H1 (cell line): ENCODE measurements at regions not wholly inside any gene's neighbourhood (a gene's known extent, or its start where the extent isn't known, plus 50 kb on each side); places are given as distances from the start of the nearest gene placed in this dataset.

Source experiments
- BRCA1 ChIP-seq: IDR thresholded peaks from 2 replicates; pipeline ENCODE4 v1.6.1; 2012; ENCODE audit warnings: low read depth, low read length, improper control_type of control experiment
- GABPA ChIP-seq: IDR thresholded peaks from 2 replicates; pipeline ENCODE4 v1.6.1; 2011; ENCODE audit warnings: mild to moderate bottlenecking, low read length, moderate library complexity, borderline replicate concordance; ENCODE audit not compliant: insufficient read depth
- KDM1A ChIP-seq: fragments of 200-600, 300-600 bp; sonication (generic); IDR thresholded peaks from 2 replicates; pipeline ENCODE4 v1.7.1; 2016; ENCODE audit warnings: mild to moderate bottlenecking, low read length, borderline replicate concordance
- RBBP5 ChIP-seq: IDR thresholded peaks from 2 replicates; pipeline ENCODE4 v1.7.1; 2012; ENCODE audit warnings: low read depth, mild to moderate bottlenecking, inconsistent platforms, low read length, moderate library complexity, borderline replicate concordance
- SUZ12 ChIP-seq: fragments of 200-600 bp; sonication (generic); IDR thresholded peaks from 2 replicates; pipeline ENCODE4 v1.6.1; 2012; ENCODE audit warnings: mild to moderate bottlenecking, inconsistent platforms, low read length, moderate library complexity, mixed read lengths
- TF ChIP-seq, protein P1 (sequence below): IDR thresholded peaks from 2 replicates; pipeline ENCODE4 v1.6.1; 2011; ENCODE audit warnings: low read length, improper control_type of control experiment

DNA sequence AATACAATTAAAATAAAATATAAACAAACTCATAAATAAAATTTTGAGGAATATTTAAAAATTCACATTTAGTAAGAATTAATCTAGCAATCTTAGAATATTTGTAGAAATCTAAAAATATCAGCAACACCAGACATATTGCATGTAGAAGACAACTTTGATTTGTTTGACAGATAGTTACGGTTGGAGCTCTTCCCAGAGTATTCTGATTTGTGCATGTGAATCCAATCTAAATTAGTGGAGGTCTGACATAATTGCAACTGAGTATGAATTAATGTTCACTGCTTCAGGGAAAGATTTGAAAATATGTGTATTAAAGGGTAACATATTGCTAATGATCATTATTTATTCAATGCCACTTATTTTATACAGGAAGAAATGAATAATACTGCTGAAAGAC is 1546.2 kb downstream of the BRINP3 start (continued):
- TF ChIP-seq KDM1A, result no peak
- TF ChIP-seq BRCA1, result no peak
- no peak for TF ChIP-seq RBBP5
- no peak for TF ChIP-seq SUZ12
- TF ChIP-seq, protein P1, sequence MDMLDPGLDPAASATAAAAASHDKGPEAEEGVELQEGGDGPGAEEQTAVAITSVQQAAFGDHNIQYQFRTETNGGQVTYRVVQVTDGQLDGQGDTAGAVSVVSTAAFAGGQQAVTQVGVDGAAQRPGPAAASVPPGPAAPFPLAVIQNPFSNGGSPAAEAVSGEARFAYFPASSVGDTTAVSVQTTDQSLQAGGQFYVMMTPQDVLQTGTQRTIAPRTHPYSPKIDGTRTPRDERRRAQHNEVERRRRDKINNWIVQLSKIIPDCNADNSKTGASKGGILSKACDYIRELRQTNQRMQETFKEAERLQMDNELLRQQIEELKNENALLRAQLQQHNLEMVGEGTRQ, result no peak
- TF ChIP-seq GABPA, result no peak
